Urinary bladder (tissue), 3 donors: ENCODE measurements at regions not wholly inside any gene's neighbourhood (a gene's known extent, or its start where the extent isn't known, plus 50 kb on each side); places are given as distances from the start of the nearest gene placed in this dataset.

Experiments used
- DNase-seq: peaks from one replicate; pipeline ENCODE4 v3.0.0-alpha.2; 2015; ENCODE audit errors: extremely low spot score
- H3K27ac ChIP-seq: one replicate; pipeline ENCODE4 v1.5.1; 2013; ENCODE audit warnings: low read depth, mild to moderate bottlenecking, moderate library complexity
- H3K36me3 ChIP-seq: one replicate; pipeline ENCODE4 v1.6.1; 2013; ENCODE audit warnings: mild to moderate bottlenecking, moderate library complexity; ENCODE audit not compliant: insufficient read depth
- H3K4me1 ChIP-seq: one replicate; pipeline ENCODE4 v1.6.1; 2013; ENCODE audit warnings: mild to moderate bottlenecking, moderate library complexity; ENCODE audit not compliant: insufficient read depth
- H3K4me3 ChIP-seq: one replicate; pipeline ENCODE4 v1.5.1; 2013; ENCODE audit warnings: low read depth, low read length
- WGBS: extraction: QIAGEN DNeasy Blood & Tissue Kit; methylation state at CpG from one replicate; pipeline ENCODE4 v1.1.7; 2013; 5-methylcytosine and 5-hydroxymethylcytosine counted together
- donor health status: healthy with polysubstance abuse.
- donor health status: healthy.

DNA sequence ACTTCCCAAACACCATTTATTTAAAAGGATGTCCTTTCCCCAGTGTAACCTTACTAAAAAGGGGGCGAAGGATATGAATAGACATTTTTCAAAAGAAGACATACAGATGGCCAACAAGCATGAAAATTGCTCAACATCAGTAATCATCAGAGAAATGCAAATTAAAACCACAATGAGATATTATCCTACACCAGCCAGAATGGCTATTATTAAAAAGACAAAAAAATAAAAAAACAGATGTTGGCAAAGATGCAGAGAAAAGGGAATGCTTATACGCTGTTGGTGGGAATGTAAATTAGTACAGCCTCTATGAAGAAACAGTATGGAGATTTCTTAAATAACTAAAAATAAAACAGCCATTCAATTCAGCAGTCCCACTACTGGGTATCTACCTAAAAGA, 142.3 kb upstream of the NT5C1B start:
- Histone ChIP-seq H3K27ac (no peak overlapping the region), H3K36me3 (no peaks in the 10 kb centered on the region), H3K4me3 (no peak overlapping the region), H3K4me1 (no peaks in the 10 kb centered on the region)
- WGBS = 97% methylated on average over 2 of the region's 2 CpGs
- no peak for DNase-seq

DNA sequence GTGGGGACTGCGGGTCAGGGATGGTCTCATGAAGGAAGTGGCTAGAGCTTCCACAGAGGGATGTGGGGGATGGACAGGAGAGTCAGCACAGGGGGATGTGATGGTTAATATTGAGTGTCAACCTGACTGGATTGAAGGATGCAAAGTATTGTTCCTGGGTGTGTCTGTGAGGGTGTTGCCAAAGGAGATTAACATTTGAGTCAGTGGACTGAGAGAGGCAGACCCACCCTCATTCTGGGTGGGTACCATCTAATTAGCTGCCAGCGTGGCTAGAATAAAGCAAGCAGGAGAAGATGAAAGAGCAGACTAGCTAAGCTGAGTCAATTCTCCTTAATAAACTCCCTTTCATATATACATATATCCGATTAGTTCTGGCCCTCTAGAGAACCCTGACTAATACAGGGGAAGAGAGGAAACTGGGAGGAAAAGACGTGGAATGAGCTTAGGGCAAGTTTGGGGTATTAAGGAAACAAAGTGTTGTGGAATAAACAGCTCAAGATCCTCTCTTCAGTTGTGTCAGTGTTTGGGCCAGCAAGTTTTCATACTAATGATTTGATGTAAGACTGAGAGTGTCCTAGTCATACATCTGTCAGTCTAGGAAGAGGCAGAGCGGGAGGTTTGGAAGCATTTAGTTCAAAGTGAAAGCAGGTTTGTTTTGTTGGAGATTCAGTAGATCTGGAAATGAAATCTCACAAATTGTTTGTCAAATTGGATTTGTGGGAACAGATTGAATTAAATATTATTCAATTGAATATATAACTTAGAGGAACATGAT, 135.2 kb upstream of the NT5C1B start:
- H3K27ac ChIP-seq = no peak overlapping the region
- no peaks in the 10 kb centered on the region for H3K36me3 ChIP-seq
- DNase-seq = no peak
- WGBS = 88% methylated on average over 5 of the region's 5 CpGs
- H3K4me1 ChIP-seq = no peaks in the 10 kb centered on the region
- H3K4me3 ChIP-seq = no peak overlapping the region

- no peaks in the 10 kb centered on the region for H3K4me1 ChIP-seq
- no peak overlapping the region for H3K4me3 ChIP-seq
- H3K36me3 ChIP-seq = no peaks in the 10 kb centered on the region
- H3K27ac ChIP-seq = no peak overlapping the region
- whole genome bisulfite sequencing = 96% methylated on average over 4 of the region's 4 CpGs
- DNase-seq = no peak
Observed at GRCh38 chr2:18723219-18723618, 133.8 kb upstream of the NT5C1B start.

GRCh38 chr2:18722101-18722500, 132.7 kb upstream of the NT5C1B start:
- H3K36me3 ChIP-seq = no peaks in the 10 kb centered on the region
- no peak for DNase-seq
- no peak overlapping the region for H3K27ac ChIP-seq
- no peak overlapping the region for H3K4me3 ChIP-seq
- 90% methylated on average over 2 of the region's 2 CpGs for WGBS
- H3K4me1 ChIP-seq = no peaks in the 10 kb centered on the region

GRCh38 chr2:18721038-18721922, 131.9 kb upstream of the NT5C1B start:
- no peak overlapping the region for H3K27ac ChIP-seq
- H3K4me1 ChIP-seq = no peaks in the 10 kb centered on the region
- DNase-seq = peak; percentile 21
- H3K4me3 ChIP-seq = no peak overlapping the region
- H3K36me3 ChIP-seq = no peaks in the 10 kb centered on the region
- 72% methylated on average over 10 of the region's 10 CpGs for WGBS

- no peak overlapping the region for H3K4me3 ChIP-seq
- no peak for DNase-seq
- no peak overlapping the region for H3K27ac ChIP-seq
- H3K4me1 ChIP-seq = no peaks in the 10 kb centered on the region
- 82% methylated on average over 4 of the region's 4 CpGs for WGBS
- H3K36me3 ChIP-seq = no peaks in the 10 kb centered on the region
Observed at GRCh38 chr2:18719978-18720775, 130.8 kb upstream of the NT5C1B start.

GRCh38 chr2:18708203-18708715, 118.9 kb upstream of the NT5C1B start:
- H3K27ac ChIP-seq = no peak overlapping the region
- no peaks in the 10 kb centered on the region for H3K36me3 ChIP-seq
- H3K4me3 ChIP-seq = no peak overlapping the region
- no peak for DNase-seq
- H3K4me1 ChIP-seq = no peaks in the 10 kb centered on the region
- WGBS = 46% methylated on average over 1 of the region's 1 CpG

- no peak overlapping the region for H3K27ac ChIP-seq
- 95% methylated on average over 2 of the region's 2 CpGs for WGBS
- H3K4me3 ChIP-seq = no peak overlapping the region
- DNase-seq = no peak
- no peaks in the 10 kb centered on the region for H3K4me1 ChIP-seq
- no peaks in the 10 kb centered on the region for H3K36me3 ChIP-seq
Observed at GRCh38 chr2:18706001-18706400, 116.6 kb upstream of the NT5C1B start.

- Histone ChIP-seq H3K27ac (no peak overlapping the region), H3K4me3 (no peak overlapping the region), H3K4me1 (no peaks in the 10 kb centered on the region), H3K36me3 (no peaks in the 10 kb centered on the region)
- no peak for DNase-seq
- WGBS = 73% methylated on average over 2 of the region's 2 CpGs
Observed at GRCh38 chr2:18704276-18704675, 114.9 kb upstream of the NT5C1B start.

GRCh38 chr2:18703555-18703954, 114.2 kb upstream of the NT5C1B start:
- DNase-seq = no peak
- no peak overlapping the region for H3K27ac ChIP-seq
- no peak overlapping the region for H3K4me3 ChIP-seq
- H3K4me1 ChIP-seq = no peaks in the 10 kb centered on the region
- H3K36me3 ChIP-seq = no peaks in the 10 kb centered on the region
- 49% methylated on average over 2 of the region's 2 CpGs for WGBS

DNA sequence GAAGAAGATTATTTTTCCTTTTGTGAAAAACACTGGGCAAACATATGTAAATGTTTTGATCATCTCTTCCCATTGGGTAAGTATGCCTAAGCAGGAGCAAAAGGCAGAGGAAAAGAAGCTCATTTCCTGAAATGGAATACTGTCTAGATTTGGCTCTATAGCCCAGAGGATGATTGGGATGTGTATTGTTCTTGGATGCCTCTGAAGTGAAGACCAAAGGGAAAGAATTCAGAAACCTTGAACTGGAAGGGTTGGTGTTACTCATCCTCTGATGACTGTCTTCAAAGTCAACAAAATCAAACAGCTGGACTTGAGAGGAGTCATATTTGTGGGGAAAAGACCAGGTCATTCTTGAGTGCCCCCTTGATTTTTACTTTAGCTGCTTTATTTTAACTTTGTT, 112.6 kb upstream of the NT5C1B start:
- no peak overlapping the region for H3K4me3 ChIP-seq
- no peak for DNase-seq
- H3K27ac ChIP-seq = no peak overlapping the region
- H3K36me3 ChIP-seq = no peaks in the 10 kb centered on the region
- H3K4me1 ChIP-seq = no peaks in the 10 kb centered on the region

GRCh38 chr2:18701546-18701945, 112.2 kb upstream of the NT5C1B start:
- Histone ChIP-seq H3K36me3 (no peaks in the 10 kb centered on the region), H3K4me3 (no peak overlapping the region), H3K27ac (no peak overlapping the region), H3K4me1 (no peaks in the 10 kb centered on the region)
- no peak for DNase-seq
- 46% methylated on average over 2 of the region's 2 CpGs for WGBS

DNA sequence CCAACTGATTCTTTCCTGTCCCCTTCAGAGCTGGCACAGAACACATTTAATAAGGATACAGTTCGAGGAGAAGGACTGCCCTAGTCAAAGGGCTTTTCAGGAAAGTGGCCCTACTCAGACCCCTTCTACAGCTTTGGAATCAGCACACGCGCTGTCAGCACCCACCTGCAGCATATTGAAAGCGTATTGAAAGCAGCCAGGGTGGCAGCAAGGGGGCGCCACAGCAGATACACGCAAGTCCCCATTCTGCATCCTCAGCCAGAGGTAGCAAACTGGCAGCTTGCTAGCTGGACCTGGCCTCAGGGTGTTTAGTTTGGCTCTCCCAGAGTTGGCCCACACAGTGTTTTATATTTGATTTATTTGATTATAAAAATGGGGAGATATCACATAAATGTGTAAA, 101.0 kb upstream of the NT5C1B start:
- Histone ChIP-seq H3K27ac (no peak overlapping the region), H3K36me3 (no peaks in the 10 kb centered on the region), H3K4me1 (no peaks in the 10 kb centered on the region), H3K4me3 (no peak overlapping the region)
- DNase-seq = no peak
- WGBS = 90% methylated on average over 6 of the region's 6 CpGs
